GM12875 (cell line): ENCODE measurements at regions not wholly inside any gene's neighbourhood (a gene's known extent, or its start where the extent isn't known, plus 50 kb on each side); places are given as distances from the start of the nearest gene placed in this dataset.

Experiments used
- H3K4me3 ChIP-seq: one replicate; pipeline ENCODE4 v1.5.1; 2011; ENCODE audit warnings: low read depth, low read length, control low read depth
- TF ChIP-seq, protein P1 (sequence below): IDR thresholded peaks from 2 replicates; pipeline ENCODE4 v1.5.1; 2011; ENCODE audit warnings: low read depth, mild to moderate bottlenecking, control low read depth, inconsistent platforms, low read length, moderate library complexity, borderline replicate concordance; ENCODE audit not compliant: insufficient read depth

DNA sequence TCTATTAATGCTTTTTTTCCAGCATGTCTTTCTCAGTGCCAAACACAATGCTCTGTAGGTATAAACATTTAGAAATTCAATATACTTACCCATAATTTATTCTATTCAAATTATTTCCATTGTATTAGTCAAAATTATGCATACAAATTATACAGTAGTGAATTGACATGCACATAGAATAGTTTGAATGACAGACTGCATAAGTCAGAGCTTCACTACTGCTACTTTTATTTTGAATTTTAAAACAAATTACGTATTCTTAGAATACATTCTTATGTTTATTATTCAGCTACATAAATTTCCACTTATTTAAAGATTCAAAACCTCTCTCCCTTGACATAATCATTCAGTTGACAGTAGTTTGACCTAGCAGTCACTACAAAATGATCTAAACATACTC, 808.0 kb upstream of the CCDC179 start:
- TF ChIP-seq, protein P1, sequence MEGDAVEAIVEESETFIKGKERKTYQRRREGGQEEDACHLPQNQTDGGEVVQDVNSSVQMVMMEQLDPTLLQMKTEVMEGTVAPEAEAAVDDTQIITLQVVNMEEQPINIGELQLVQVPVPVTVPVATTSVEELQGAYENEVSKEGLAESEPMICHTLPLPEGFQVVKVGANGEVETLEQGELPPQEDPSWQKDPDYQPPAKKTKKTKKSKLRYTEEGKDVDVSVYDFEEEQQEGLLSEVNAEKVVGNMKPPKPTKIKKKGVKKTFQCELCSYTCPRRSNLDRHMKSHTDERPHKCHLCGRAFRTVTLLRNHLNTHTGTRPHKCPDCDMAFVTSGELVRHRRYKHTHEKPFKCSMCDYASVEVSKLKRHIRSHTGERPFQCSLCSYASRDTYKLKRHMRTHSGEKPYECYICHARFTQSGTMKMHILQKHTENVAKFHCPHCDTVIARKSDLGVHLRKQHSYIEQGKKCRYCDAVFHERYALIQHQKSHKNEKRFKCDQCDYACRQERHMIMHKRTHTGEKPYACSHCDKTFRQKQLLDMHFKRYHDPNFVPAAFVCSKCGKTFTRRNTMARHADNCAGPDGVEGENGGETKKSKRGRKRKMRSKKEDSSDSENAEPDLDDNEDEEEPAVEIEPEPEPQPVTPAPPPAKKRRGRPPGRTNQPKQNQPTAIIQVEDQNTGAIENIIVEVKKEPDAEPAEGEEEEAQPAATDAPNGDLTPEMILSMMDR = no peak
- H3K4me3 ChIP-seq = no peak overlapping the region

DNA sequence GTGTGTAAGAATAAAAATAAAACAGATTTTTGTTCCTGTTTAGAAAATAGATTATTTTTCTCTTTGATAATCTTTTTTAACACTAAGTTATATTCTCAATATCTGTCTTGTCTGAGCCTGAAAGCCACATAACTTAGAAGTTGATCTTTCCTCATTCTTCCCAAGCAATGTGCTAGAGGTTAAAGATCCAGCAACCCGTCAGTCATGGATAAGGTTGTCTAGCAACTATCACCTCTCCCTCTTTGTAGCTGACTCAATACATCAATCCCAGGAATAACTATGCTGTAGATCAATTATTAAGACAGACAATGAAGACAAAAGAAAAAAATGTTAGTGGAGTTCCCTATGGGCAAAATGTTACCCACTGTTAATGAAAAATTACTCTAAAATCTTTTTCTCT, 813.1 kb upstream of the CCDC179 start:
- no peak overlapping the region for H3K4me3 ChIP-seq
- TF ChIP-seq, protein P1 = no peak

DNA sequence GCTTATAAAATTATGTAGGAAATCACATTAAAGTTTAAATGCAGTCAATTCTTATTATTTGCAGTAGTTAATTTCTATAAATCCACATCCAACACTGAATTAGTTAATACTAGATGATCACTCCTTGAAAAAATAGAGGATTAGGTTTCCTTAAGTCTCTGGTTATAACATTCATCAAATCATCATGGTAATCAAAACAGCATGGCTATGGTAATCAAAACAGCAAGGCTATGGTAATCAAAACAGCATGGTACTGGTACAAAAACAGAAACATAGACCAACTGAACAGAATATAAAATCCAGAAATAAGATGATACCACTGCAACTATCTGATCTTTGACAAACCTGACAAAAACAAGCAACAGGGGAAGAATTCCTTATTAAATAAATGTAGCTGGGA, 814.6 kb upstream of the CCDC179 start:
- H3K4me3 ChIP-seq = no peak overlapping the region

DNA sequence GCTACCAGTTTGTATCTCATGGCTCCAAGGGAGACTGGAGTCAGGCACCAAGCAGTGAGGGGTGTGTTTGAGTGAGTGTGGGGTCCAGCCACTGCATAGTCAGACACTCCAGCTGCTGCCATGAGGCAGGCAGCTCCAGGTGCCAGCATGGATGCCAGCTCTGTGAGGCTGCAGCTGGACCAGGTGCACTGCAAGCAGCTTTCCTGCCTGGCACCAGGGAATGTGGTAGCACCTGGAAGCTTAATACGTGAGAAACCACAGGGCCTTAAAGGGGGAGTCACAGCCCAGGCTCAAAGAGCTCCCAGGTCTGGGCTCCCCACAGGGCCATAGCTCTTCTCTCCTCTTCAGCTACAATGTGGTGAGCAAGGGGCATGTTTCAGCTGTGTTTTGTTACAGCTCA, 817.8 kb upstream of the LUZP2 start:
- TF ChIP-seq, protein P1 = no peak
- H3K4me3 ChIP-seq = no peak overlapping the region

More for the DNA sequence above, 814.6 kb upstream of the CCDC179 start:
- TF ChIP-seq, protein P1 = no peak

DNA sequence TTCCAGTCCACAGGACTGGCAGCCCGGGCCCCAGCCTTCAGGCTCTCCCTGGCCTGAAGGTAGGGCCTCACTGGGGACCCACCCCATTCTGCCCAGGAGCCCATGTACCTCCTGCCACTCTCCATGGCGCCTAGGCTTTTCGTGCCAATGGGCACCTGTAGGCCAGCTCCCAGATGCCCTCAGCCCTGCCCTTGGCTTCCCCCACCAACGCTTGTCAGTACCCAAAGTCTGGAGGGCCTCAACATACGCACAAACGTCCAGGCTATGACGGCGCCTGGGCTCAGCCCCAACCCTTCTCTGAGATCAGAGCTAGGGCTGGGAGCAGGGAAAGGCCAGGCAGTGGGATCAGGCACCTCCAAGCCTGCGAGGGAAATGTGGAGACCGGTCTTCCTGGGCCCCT, 816.9 kb upstream of the LUZP2 start:
- H3K4me3 ChIP-seq = no peak overlapping the region
- TF ChIP-seq, protein P1 = no peak

DNA sequence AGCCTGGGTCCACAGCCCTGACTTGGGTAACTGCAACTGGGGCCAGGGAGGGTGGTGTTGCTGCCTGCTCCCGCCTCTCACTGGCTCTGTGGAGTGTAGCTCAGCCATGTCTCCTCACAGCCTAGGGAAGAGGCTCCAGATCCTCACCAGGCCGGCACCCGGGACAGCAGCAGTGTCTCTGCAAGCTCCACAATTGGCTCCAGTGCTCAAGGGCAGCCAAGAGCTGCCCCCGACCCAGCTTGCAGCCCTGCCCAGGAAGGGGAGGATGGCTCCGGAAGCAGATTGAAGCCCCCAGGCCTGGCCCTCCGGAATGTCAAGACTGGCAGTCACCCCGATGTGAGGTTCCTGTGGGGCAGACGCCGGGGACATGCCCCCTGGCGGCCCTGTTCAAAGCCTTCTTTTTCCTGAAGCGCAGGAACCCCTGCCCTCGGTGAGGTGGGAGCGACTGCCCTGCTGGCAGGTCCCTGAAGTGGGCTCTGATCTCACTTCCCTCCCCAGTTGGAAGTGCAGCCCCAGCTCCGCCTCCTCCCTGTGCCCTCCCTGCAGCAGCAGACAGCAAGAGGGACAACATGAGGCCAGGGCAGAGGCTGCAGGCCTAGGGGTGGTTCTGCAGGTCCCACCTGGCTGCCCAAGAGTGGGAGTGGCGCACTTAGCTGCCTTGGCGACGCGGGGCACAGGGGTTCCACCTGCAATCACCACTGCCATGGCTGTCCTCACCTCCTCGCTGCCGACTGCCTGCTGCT, 816.2 kb upstream of the LUZP2 start:
- H3K4me3 ChIP-seq = no peak overlapping the region
- TF ChIP-seq, protein P1 = no peak

DNA sequence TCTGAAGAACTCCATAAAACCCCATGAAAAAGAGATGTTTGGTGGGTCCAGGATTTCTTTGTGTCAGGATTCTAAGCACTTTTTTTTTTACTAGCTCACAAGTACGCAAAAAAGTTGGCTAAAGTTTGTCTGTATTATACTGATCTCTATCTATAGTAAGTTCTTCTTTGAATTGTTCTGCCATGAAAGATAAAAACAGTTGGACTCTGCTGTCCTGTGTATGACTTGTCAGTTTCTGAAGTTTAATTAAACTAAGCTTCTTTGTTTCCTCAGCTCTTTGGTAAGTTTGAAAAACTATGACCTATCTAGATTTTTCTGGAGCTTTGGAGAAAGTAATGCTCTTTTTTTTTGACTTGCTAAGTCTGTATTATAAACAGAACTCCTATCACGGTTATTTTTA, 812.2 kb upstream of the LUZP2 start:
- TF ChIP-seq, protein P1 = no peak
- H3K4me3 ChIP-seq = no peak overlapping the region
